D721Med (cell line): ENCODE measurements at regions not wholly inside any gene's neighbourhood (a gene's known extent, or its start where the extent isn't known, plus 50 kb on each side); places are given as distances from the start of the nearest gene placed in this dataset.

Source experiments
- DNase-seq: peaks from one replicate; pipeline ENCODE4 v3.0.0; 2011; ENCODE audit warnings: low spot score; ENCODE audit not compliant: insufficient read length
- FAIRE-seq: peaks from 2 replicates; lab custom pipeline; 2011; peaks lifted over from hg19 to GRCh38; lab: Jason Lieb, UNC
- CTCF ChIP-seq: IDR thresholded peaks from 2 replicates; pipeline ENCODE4 v1.5.1; 2012; ENCODE audit warnings: mild to moderate bottlenecking, control low read depth; ENCODE audit not compliant: insufficient read depth; ENCODE audit errors: missing control alignments

GRCh38 chr21:23215261-23215660 is 2217.1 kb downstream of the NCAM2 start:
- TF ChIP-seq CTCF: no peak
- FAIRE-seq: no peak
- DNase-seq: no peak
